DND-41 (cell line): ENCODE measurements at regions not wholly inside any gene's neighbourhood (a gene's known extent, or its start where the extent isn't known, plus 50 kb on each side); places are given as distances from the start of the nearest gene placed in this dataset.

Experiments
- ATAC-seq: fragments of 200-7000 bp; cut with Tn5 transposase; 3 replicates; pipeline ENCODE4 v1.9.1; 2021; ENCODE audit warnings: low read depth; ENCODE audit not compliant: insufficient read depth
- DNase-seq: peaks from one replicate; pipeline ENCODE4 v3.0.0-alpha.2; 2020
- H2AFZ ChIP-seq: 2 replicates; pipeline ENCODE4 v1.6.0; 2012; ENCODE audit warnings: low read depth, low read length
- H3K27ac ChIP-seq: 2 replicates; pipeline ENCODE4 v1.5.1; 2012; ENCODE audit warnings: low read length, inconsistent platforms
- H3K27me3 ChIP-seq: fragments of 200-600 bp; sonication (generic); 2 replicates; pipeline ENCODE4 v1.6.0; 2012; ENCODE audit warnings: low read length, mild to moderate bottlenecking, inconsistent platforms; ENCODE audit not compliant: insufficient read depth, poor library complexity
- H3K36me3 ChIP-seq: 2 replicates; pipeline ENCODE4 v1.5.1; 2012; ENCODE audit warnings: low read length, inconsistent platforms; ENCODE audit not compliant: insufficient read depth
- H3K4me1 ChIP-seq: 2 replicates; pipeline ENCODE4 v1.5.1; 2012; ENCODE audit warnings: mild to moderate bottlenecking, low read length; ENCODE audit not compliant: insufficient read depth
- H3K4me2 ChIP-seq: 2 replicates; pipeline ENCODE4 v1.6.0; 2012; ENCODE audit warnings: mild to moderate bottlenecking, moderate library complexity, low read length, inconsistent platforms; ENCODE audit not compliant: insufficient read depth
- H3K4me3 ChIP-seq, 2 experiments: fragments of 200-600 bp in 1 of 2; shearing (Covaris generic) in 1 of 2; 2 replicates each; pipeline ENCODE4 v1.5.1; 2012 to 2016; ENCODE audit warnings: inconsistent platforms in 2 of 2, low read length in 2 of 2, mild to moderate bottlenecking in 2 of 2, low read depth in 1 of 2, moderate library complexity in 1 of 2
- H3K79me2 ChIP-seq: 2 replicates; pipeline ENCODE4 v1.6.0; 2012; ENCODE audit warnings: low read length, inconsistent platforms; ENCODE audit not compliant: insufficient read depth
- H3K9ac ChIP-seq: 2 replicates; pipeline ENCODE4 v1.6.0; 2012; ENCODE audit warnings: low read depth, mild to moderate bottlenecking, inconsistent platforms, low read length, moderate library complexity
- H3K9me3 ChIP-seq: 2 replicates; pipeline ENCODE4 v1.5.1; 2012; ENCODE audit warnings: low read length, moderate library complexity, mild to moderate bottlenecking, inconsistent platforms; ENCODE audit not compliant: insufficient read depth, severe bottlenecking
- H4K20me1 ChIP-seq: 2 replicates; pipeline ENCODE4 v1.6.0; 2012; ENCODE audit warnings: low read length; ENCODE audit not compliant: insufficient read depth
- EZH2 ChIP-seq: IDR thresholded peaks from 3 replicates; pipeline ENCODE4 v1.6.1; 2012; ENCODE audit warnings: borderline replicate concordance, low read depth, mild to moderate bottlenecking, moderate library complexity, low read length, inconsistent platforms; ENCODE audit not compliant: severe bottlenecking
- TF ChIP-seq, protein P1 (sequence below): IDR thresholded peaks from 2 replicates; pipeline ENCODE4 v1.5.1; 2012; ENCODE audit warnings: borderline replicate concordance, low read length, moderate library complexity, mild to moderate bottlenecking; ENCODE audit not compliant: poor library complexity, severe bottlenecking; ENCODE audit errors: extremely low read depth

DNA sequence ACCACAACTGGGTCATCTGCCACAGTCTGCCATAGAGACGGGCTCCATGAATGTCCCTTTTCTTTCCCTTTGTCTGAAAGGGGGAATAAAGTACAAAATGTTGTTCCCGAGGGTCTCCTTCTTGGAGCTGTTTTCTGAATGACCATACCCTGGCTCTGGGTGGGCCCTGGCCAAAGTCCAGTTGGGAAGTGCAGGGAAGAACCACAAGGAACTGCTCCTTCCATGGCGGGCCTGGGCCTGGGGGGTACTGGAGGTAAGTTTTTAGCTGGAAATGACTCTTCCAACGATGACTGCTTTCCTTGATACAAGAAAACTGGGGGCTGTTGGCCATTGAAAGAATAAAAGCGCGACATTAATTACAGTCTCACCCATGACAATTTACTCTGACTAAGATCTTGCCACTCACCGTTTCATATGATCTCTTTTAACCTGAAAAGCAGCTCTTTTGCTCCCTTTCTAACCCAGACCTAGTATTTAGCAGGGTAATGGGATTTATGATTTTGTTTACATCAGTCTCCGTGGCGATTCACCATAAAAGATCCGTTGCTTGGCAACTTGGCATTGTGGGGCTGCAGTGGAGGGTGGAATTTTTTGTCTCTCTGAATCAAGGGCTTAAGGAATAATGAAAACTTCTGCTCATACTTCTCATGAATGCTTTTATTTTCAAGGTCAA lies 89.2 kb upstream of the PTCH1 start:
- Histone ChIP-seq H3K79me2 (no peaks in the 10 kb centered on the region), H3K4me2 (no peak overlapping the region), H3K4me1 (no peaks in the 10 kb centered on the region), H3K27me3 (no peaks in the 10 kb centered on the region), H3K9ac (no peak overlapping the region), H4K20me1 (no peaks in the 10 kb centered on the region), H3K27ac (no peak overlapping the region), H3K4me3 (no peak overlapping the region), H2AFZ (no peak overlapping the region), H3K9me3 (no peaks in the 10 kb centered on the region), H3K36me3 (no peaks in the 10 kb centered on the region)
- DNase-seq (no peak), ATAC-seq (no peak)
- no peak for TF ChIP-seq EZH2
- TF ChIP-seq, protein P1, sequence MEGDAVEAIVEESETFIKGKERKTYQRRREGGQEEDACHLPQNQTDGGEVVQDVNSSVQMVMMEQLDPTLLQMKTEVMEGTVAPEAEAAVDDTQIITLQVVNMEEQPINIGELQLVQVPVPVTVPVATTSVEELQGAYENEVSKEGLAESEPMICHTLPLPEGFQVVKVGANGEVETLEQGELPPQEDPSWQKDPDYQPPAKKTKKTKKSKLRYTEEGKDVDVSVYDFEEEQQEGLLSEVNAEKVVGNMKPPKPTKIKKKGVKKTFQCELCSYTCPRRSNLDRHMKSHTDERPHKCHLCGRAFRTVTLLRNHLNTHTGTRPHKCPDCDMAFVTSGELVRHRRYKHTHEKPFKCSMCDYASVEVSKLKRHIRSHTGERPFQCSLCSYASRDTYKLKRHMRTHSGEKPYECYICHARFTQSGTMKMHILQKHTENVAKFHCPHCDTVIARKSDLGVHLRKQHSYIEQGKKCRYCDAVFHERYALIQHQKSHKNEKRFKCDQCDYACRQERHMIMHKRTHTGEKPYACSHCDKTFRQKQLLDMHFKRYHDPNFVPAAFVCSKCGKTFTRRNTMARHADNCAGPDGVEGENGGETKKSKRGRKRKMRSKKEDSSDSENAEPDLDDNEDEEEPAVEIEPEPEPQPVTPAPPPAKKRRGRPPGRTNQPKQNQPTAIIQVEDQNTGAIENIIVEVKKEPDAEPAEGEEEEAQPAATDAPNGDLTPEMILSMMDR: no peak

DNA sequence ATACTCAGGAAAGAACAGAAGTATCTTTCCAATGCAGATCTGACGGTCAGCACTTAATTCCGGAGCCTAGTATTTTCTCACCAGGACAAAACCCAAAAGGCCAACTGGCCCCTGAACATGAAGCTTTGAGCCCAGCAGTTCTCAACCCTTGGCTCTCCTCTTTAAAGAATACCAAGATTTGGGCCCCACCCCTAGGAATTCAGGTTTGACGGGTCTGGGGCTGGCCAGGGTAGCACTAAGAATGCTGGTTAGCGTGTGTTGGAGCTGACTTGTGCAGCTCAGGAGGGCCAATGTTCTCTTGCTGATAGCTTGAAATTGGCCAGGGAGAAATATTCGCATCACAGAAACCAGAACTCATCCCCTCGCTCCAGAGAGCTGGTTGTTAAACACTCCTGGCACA lies 88.3 kb upstream of the PTCH1 start:
- Histone ChIP-seq H3K4me2 (no peak overlapping the region), H3K9me3 (no peaks in the 10 kb centered on the region), H4K20me1 (no peaks in the 10 kb centered on the region), H3K79me2 (no peaks in the 10 kb centered on the region), H3K9ac (no peak overlapping the region), H3K4me3 (no peak overlapping the region), H3K4me1 (no peaks in the 10 kb centered on the region), H3K36me3 (no peaks in the 10 kb centered on the region), H2AFZ (no peak overlapping the region), H3K27me3 (no peaks in the 10 kb centered on the region), H3K27ac (no peak overlapping the region)
- TF ChIP-seq EZH2: no peak
- TF ChIP-seq, protein P1: no peak
- no peak for DNase-seq
- no peak for ATAC-seq

DNA sequence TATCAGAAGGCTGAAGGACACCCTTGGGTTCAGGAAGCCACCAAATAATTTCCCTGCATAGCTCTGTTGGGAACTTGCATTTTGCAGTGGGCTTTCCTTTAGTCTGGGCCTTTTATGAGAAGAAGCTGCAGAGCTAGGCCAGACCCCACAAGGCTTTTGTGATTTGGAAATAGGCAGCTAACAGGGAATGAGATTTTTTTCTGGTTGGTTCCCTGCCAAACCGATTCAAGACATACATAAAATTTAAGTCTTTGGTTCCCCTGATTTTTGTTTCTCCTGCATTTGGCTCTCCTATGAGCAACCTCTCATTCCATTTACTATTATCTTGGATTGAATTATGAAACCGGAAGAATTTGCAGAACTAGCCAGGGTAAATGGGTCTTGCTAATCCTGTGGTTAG lies 81.5 kb upstream of the PTCH1 start:
- no peak overlapping the region for H2AFZ ChIP-seq
- no peak overlapping the region for H3K4me2 ChIP-seq
- TF ChIP-seq EZH2: no peak
- TF ChIP-seq, protein P1: no peak
- H3K9me3 ChIP-seq: no peaks in the 10 kb centered on the region
- DNase-seq: no peak
- no peak for ATAC-seq
- no peak overlapping the region for H3K9ac ChIP-seq
- no peak overlapping the region for H3K4me3 ChIP-seq
- no peaks in the 10 kb centered on the region for H3K27me3 ChIP-seq
- no peaks in the 10 kb centered on the region for H3K36me3 ChIP-seq
- no peaks in the 10 kb centered on the region for H3K4me1 ChIP-seq
- H3K27ac ChIP-seq: no peak overlapping the region
- no peaks in the 10 kb centered on the region for H4K20me1 ChIP-seq
- H3K79me2 ChIP-seq: no peaks in the 10 kb centered on the region
